HG03196 (cell line): ENCODE measurements at regions not wholly inside any gene's neighbourhood (a gene's known extent, or its start where the extent isn't known, plus 50 kb on each side); places are given as distances from the start of the nearest gene placed in this dataset.

Experiments used
- ATAC-seq: cut with Tn5 transposase; IDR thresholded peaks from one replicate; pipeline ENCODE4 v1.9.1; 2021; ENCODE audit not compliant: unreplicated experiment

- no peak for ATAC-seq
Observed at GRCh38 chr2:128399690-128400291, 81.1 kb upstream of the HS6ST1 start.

- ATAC-seq: no peak
Observed at GRCh38 chr2:128401680-128402079, 83.0 kb upstream of the HS6ST1 start.

GRCh38 chr2:128402911-128403670 lies 84.4 kb upstream of the HS6ST1 start:
- no peak for ATAC-seq

- ATAC-seq: no peak
Observed at GRCh38 chr2:128403814-128404708, 85.4 kb upstream of the HS6ST1 start.

- ATAC-seq: no peak
Observed at GRCh38 chr2:128404709-128405466, 86.2 kb upstream of the HS6ST1 start.

GRCh38 chr2:128405467-128405900 lies 86.8 kb upstream of the HS6ST1 start:
- no peak for ATAC-seq

- no peak for ATAC-seq
Observed at GRCh38 chr2:128405981-128406613, 87.4 kb upstream of the HS6ST1 start.

GRCh38 chr2:128406736-128407554 lies 88.3 kb upstream of the HS6ST1 start:
- ATAC-seq: no peak

GRCh38 chr2:128408349-128409305 lies 90.0 kb upstream of the HS6ST1 start:
- no peak for ATAC-seq

- ATAC-seq: no peak
Observed at GRCh38 chr2:128409326-128410034, 90.8 kb upstream of the HS6ST1 start.

- ATAC-seq: no peak
Observed at GRCh38 chr2:128410035-128410757, 91.5 kb upstream of the HS6ST1 start.

GRCh38 chr2:128410758-128411215 lies 92.1 kb upstream of the HS6ST1 start:
- ATAC-seq: no peak

- no peak for ATAC-seq
Observed at GRCh38 chr2:128411431-128411830, 92.8 kb upstream of the HS6ST1 start.

- ATAC-seq: no peak
Observed at GRCh38 chr2:128412181-128412871, 93.7 kb upstream of the HS6ST1 start.

GRCh38 chr2:128413014-128413717 lies 94.5 kb upstream of the HS6ST1 start:
- no peak for ATAC-seq
